ENCODE measurements at regions not wholly inside any gene's neighbourhood (a gene's known extent, or its start where the extent isn't known, plus 50 kb on each side); places are given as distances from the start of the nearest gene placed in this dataset.

DNA sequence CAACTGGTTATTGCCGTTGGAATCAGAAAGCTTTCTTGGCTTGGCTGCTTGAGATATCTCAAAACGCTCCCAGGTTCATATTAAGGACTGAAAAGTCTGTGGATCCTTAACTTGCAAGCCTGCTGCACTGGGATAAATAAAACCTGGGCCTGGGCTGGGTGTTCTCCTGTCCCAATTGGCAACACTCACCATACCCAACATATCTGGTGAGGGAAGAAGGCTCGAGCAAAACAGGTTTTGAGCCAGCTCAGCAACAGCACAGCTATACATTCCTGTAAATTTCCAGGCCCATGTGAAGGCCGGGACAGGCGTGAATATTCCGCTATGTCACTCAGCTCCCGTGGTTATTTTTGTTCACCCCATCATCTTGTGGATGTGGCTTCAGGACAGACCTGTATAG is 169.0 kb upstream of the BCL6 start:
- DNase-seq (ENCODE audit: low read depth) = no peak
- in situ Hi-C loops (cut with HindIII; ENCODE audit: low sequenced_read_pairs) = loop anchor here (10.0 kb wide), 1 partner anchor 169 kb away; the partner anchor contains the start of gene BCL6
- no peak overlapping the region for H3K4me3 ChIP-seq (ENCODE audit: low read depth, low read length)
- TF ChIP-seq, protein P1, sequence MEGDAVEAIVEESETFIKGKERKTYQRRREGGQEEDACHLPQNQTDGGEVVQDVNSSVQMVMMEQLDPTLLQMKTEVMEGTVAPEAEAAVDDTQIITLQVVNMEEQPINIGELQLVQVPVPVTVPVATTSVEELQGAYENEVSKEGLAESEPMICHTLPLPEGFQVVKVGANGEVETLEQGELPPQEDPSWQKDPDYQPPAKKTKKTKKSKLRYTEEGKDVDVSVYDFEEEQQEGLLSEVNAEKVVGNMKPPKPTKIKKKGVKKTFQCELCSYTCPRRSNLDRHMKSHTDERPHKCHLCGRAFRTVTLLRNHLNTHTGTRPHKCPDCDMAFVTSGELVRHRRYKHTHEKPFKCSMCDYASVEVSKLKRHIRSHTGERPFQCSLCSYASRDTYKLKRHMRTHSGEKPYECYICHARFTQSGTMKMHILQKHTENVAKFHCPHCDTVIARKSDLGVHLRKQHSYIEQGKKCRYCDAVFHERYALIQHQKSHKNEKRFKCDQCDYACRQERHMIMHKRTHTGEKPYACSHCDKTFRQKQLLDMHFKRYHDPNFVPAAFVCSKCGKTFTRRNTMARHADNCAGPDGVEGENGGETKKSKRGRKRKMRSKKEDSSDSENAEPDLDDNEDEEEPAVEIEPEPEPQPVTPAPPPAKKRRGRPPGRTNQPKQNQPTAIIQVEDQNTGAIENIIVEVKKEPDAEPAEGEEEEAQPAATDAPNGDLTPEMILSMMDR (IDR thresholded peaks at IDR 0.05; ENCODE audit: low read depth, low read length, missing control alignments) = no peak

- H3K4me3 ChIP-seq (ENCODE audit: low read depth, low read length) = no peak overlapping the region
- in situ Hi-C loops (cut with HindIII; ENCODE audit: low sequenced_read_pairs) = loop anchor here (10.0 kb wide), 1 partner anchor 171 kb away; the partner anchor contains the start of gene BCL6
- no peak for DNase-seq (ENCODE audit: low read depth)
- TF ChIP-seq, protein P1 (IDR thresholded peaks at IDR 0.05; ENCODE audit: low read depth, low read length, missing control alignments) = no peak
Observed at GRCh38 chr3:187916072-187916471, 170.8 kb upstream of the BCL6 start.

DNA sequence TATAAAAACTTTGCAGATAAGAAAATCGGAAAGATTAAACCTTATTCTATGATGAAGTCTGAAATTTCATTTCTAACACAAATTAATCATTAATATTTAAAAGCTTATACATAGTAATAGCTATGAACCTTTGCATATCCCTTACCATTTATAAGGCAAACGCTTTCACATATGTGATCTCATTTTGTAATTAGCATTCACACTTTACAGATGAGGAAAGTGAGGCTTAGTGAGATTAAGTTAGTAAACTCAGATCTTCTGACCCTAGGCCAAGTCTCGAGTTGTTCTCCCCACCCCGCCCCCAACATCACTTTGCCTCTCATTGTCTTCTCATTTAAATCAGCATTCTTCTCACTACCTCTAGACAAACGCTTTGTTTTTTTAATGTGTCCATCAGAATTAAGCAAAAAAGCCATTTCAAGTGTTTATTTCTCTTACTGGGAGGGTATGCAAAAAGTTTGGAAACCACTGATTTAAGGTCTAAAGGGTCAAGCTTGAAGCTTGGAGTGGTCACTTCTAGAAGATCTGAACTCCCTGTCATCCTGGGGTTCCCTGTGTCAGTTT is 172.9 kb upstream of the BCL6 start:
- no peak for DNase-seq (ENCODE audit: low read depth)
- in situ Hi-C loops (cut with HindIII; ENCODE audit: low sequenced_read_pairs) = loop anchor here (10.0 kb wide), 1 partner anchor 173 kb away; the partner anchor contains the start of gene BCL6
- TF ChIP-seq, protein P1 (IDR thresholded peaks at IDR 0.05; ENCODE audit: low read depth, low read length, missing control alignments) = no peak
- H3K4me3 ChIP-seq (ENCODE audit: low read depth, low read length) = no peak overlapping the region

DNA sequence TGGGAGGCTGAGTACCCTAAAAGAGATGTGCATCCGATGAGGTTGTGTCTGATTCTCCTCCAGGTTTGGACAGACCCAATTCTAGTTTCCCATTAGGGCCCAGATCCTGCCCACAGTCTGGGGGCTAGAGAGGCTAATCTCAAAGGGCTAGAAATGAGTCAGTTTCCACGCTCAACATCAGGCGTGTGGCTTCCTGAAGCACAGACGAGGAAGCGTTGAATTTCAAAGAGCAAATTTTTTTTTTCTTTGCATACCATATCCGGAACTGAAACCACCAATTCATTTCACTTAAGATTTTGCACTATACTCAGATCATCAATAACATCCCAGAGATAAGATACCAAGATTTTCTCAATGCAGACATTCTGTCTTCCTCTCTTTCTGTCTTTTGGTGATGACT is 173.8 kb upstream of the BCL6 start:
- in situ Hi-C loops (cut with HindIII; ENCODE audit: low sequenced_read_pairs) = loop anchor here (10.0 kb wide), 1 partner anchor 174 kb away; the partner anchor contains the start of gene BCL6
- no peak for DNase-seq (ENCODE audit: low read depth)
- TF ChIP-seq, protein P1 (IDR thresholded peaks at IDR 0.05; ENCODE audit: low read depth, low read length, missing control alignments) = no peak
- H3K4me3 ChIP-seq (ENCODE audit: low read depth, low read length) = no peak overlapping the region

- TF ChIP-seq, protein P1 (IDR thresholded peaks at IDR 0.05; ENCODE audit: low read depth, low read length, missing control alignments) = no peak
- no peak overlapping the region for H3K4me3 ChIP-seq (ENCODE audit: low read depth, low read length)
- DNase-seq (ENCODE audit: low read depth) = no peak
- in situ Hi-C loops (cut with HindIII; ENCODE audit: low sequenced_read_pairs) = loop anchor here (10.0 kb wide), 1 partner anchor 175 kb away; the partner anchor contains the start of gene BCL6
Observed at GRCh38 chr3:187919544-187919943, 174.3 kb upstream of the BCL6 start.

DNA sequence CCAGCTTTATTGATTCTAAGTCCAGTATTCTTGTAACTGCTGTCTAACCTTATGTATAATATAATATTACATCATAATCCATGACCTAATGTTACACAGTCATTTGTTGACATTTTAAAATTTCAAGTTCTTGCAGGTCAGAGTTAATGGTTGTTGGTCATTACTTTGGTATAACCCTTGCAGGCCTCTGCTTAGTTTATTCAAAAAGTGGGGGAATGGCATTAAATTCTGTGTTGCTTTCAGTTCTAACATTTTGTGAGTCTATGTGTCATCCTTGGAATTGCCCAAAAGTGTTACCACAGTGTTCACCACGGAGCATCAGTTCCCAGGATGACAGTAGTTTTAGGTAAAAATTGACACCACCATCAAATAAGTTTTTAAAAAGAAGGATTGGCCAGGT is 174.8 kb upstream of the BCL6 start:
- TF ChIP-seq, protein P1 (IDR thresholded peaks at IDR 0.05; ENCODE audit: low read depth, low read length, missing control alignments) = no peak
- H3K4me3 ChIP-seq (ENCODE audit: low read depth, low read length) = no peak overlapping the region
- in situ Hi-C loops (cut with HindIII; ENCODE audit: low sequenced_read_pairs) = no loop called here
- no peak for DNase-seq (ENCODE audit: low read depth)

Data from astrocyte of the cerebellum (primary cell).